ENCODE measurements at regions not wholly inside any gene's neighbourhood (a gene's known extent, or its start where the extent isn't known, plus 50 kb on each side); places are given as distances from the start of the nearest gene placed in this dataset.
"Not testable (repeated sequence)": the region's sequence is repeated elsewhere in the genome, so short reads cannot be mapped to it uniquely, and the experiment has no call there.

GRCh38 chr21:28126521-28127174, 866.0 kb downstream of the LTN1 start:
- DNase-seq (ENCODE audit: low read depth in 2 of 2) = no peak

DNA sequence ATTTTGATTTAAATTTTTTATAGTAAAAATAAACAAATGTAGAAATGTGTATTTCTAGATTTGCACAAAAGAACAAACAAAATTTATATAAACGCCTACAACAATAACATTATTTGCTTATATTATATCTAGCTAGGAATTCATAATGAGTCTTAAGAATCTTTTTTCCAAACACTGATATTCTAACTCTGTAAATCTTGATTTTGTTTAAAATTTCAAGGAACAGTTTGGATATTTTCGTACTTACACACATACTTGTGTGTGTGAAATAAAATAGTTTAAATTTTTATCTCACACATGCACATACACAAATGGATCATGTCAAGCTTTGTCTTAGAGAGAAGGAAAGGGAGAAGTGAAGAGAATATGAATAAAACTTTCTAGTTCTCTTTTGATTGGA, 868.1 kb downstream of the LTN1 start:
- no peak for DNase-seq (ENCODE audit: low read depth in 2 of 2)

GRCh38 chr21:28118570-28118969, 874.1 kb downstream of the LTN1 start:
- DNase-seq (ENCODE audit: low read depth in 2 of 2) = no peak

DNA sequence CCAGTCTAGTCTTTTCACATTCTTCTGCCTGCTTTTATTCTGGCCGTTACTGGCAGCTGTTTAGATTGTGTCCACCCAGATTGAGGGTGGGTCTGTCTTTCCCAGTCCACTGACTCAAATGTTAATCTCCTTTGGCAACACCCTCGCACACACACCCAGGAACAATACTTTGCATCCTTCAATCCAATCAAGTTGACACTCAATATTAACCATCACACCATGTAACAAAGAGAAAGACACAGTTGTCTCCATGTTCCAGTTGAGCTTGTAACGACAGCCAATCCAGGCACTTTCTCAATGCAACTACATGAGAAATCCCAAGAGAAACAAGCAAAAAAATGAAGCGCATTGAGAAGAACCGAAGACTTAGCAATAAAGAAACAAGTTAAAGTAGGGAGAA, 877.7 kb downstream of the LTN1 start:
- DNase-seq (ENCODE audit: low read depth in 2 of 2) = not testable (repeated sequence)

GRCh38 chr21:28113718-28114117, 879.0 kb downstream of the LTN1 start:
- no peak for DNase-seq (ENCODE audit: low read depth in 2 of 2)

DNA sequence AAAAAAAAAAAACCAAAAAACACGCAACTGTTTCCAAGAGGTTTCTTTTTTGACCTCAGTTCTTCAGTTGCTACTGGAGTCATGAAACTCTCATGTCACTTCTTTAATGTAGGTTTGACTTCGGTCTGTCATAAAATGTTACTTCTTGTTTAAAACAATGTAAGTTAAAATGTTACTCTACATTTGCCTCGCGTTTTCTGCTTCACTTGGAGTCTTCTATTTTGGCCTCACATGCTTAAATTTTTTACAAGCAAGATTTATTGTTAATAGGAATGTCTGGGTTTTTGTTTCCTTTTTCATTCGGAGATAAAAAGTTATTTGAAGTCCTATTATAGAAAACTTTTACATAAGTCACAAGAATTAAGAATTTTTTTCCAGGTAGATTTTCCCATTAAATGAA, 880.2 kb downstream of the LTN1 start:
- DNase-seq (ENCODE audit: low read depth in 2 of 2) = no peak

- no peak for DNase-seq (ENCODE audit: low read depth in 2 of 2)
These were observed 881.5 kb downstream of the LTN1 start for GRCh38 chr21:28111151-28111619.

DNA sequence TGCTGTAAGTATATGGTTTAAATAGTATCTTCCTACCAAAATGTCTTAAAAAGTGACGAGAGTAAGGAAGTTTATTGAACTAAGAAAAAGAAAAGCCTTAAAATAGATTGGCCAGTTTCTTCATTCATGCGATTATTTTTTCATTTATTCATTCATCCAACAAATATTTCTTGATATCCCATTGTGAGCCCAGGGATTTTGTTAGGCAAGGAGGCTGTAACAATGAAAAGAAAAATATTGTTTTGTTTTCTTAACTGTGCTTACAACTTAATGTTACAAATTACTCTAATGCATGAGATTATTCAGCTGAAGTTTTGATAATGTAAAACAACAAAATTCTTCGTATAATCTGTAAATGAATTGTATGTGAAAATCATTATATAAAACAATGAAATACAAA, 882.0 kb downstream of the LTN1 start:
- no peak for DNase-seq (ENCODE audit: low read depth in 2 of 2)

DNA sequence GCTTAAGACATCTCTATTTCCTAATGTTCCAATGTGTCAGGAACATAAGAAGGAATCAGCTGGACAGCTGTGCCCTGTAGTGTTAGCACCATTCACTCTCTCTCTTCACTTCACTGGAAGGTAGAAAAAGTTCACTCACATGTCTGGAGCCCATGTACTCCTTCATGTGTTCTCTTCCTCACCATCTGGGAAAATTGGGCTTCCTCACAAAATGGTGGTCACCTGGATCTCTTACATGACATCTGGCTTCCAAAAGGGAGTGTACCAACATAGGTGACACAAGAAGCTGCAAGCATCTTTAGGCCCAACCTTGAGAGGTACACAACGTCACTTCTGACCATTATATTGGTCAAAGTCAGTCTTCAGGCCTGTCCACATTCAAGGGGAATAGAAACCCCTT, 882.6 kb downstream of the LTN1 start:
- DNase-seq (ENCODE audit: low read depth in 2 of 2) = no peak

- DNase-seq (ENCODE audit: low read depth in 2 of 2) = no peak
These were observed 886.2 kb downstream of the LTN1 start for GRCh38 chr21:28106370-28106890.

- DNase-seq (ENCODE audit: low read depth in 2 of 2) = no peak
These were observed 888.3 kb downstream of the LTN1 start for GRCh38 chr21:28104346-28104745.

GRCh38 chr21:28100366-28100765, 892.3 kb downstream of the LTN1 start:
- DNase-seq (ENCODE audit: low read depth in 2 of 2) = no peak

DNA sequence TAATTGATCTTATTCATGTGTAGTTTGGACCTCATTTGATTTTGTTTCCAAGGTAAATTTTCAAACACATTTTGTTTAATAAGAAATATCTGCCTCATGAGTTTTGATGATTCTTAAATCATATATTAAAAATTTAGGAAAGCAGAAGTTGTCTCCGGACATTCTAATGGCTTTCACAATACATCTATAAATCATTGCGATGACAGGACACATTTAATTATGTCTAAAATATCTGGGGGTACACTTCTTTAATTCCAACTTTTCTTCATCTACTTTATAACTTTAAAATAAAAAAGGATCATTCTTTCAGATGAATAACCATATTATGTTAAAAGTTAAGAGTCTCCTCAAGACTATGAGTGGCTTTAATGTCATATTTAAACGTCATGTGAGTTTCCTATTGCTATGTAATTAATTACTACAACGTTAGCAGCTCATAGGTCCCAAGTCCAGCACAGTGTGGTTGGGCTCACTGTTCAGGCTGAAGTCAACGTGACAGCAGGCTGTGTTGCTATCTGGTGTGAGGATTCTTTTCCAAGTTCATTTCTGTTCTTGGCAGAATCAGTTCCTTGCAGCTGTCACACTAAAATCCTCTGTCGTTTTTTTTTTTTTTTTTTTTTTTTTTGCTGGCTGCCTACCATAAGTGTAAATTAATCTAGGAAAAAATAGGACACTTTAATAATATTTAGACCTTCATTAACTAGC, 893.5 kb downstream of the LTN1 start:
- DNase-seq (ENCODE audit: low read depth in 2 of 2) = no peak

GRCh38 chr21:28091466-28091865, 901.2 kb downstream of the LTN1 start:
- no peak for DNase-seq (ENCODE audit: low read depth in 2 of 2)

DNA sequence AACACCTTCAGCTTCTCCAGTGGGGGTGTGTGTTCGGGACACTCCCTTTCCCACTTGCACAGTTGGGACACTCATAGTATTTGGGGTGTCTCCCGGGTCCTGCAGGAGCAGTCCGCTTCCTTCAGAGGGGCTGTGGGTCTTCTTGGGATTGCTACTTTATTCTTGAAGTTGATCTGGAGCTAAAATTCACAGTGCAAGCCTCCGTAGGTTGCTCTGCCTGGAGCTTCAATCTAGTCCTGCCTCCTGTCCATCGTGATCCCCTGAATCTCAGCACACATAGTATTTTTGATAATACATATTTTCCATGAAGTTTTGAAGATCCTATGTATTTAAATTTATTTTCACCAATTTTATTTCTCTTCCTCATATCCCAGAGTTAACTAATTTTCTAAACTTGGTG, 902.1 kb downstream of the LTN1 start:
- DNase-seq (ENCODE audit: low read depth in 2 of 2) = no peak

- DNase-seq (ENCODE audit: low read depth in 2 of 2) = no peak
These were observed 902.9 kb downstream of the LTN1 start for GRCh38 chr21:28089599-28090441.

GRCh38 chr21:28086861-28087581, 905.7 kb downstream of the LTN1 start:
- DNase-seq (ENCODE audit: low read depth in 2 of 2) = no peak

DNA sequence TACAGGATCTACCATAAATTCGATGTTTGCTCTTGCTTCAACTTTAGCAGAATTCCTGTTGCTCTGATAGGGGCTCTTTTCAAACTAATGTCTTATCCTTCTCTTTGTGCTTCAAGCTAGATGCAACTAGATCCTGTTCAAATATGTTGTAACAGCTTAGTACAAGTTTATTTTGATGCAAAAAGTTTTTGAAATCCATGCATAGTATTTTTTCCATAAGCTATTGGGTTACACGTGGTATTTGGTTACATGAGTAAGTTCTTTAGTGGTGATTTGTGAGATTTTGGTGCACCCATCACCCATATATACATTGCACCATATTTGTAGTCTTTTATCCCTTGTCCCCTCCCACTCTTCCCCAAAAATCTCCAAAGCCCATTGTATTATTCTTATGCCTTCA, 907.7 kb downstream of the LTN1 start:
- DNase-seq (ENCODE audit: low read depth in 2 of 2) = no peak

- no peak for DNase-seq (ENCODE audit: low read depth in 2 of 2)
These were observed 909.3 kb downstream of the LTN1 start for GRCh38 chr21:28083350-28083749.

DNA sequence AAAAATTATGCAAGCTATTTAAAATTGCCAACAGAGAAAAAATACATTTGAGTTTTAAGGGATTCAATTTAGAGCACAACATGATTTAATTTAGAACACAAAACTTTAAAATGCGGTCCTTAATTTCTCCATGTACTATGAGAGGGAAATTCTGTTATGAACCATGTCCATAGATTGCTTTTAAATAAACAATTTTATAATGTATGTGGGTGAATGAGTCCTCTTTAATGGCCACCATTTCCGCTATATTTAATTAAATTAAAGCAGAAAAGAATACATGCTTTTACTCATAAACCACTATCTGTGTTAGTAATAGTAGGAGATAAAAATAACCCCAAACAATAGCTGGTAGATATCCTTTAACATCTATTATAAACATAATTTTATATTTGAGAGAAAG, 914.6 kb downstream of the LTN1 start:
- no peak for DNase-seq (ENCODE audit: low read depth in 2 of 2)

DNA sequence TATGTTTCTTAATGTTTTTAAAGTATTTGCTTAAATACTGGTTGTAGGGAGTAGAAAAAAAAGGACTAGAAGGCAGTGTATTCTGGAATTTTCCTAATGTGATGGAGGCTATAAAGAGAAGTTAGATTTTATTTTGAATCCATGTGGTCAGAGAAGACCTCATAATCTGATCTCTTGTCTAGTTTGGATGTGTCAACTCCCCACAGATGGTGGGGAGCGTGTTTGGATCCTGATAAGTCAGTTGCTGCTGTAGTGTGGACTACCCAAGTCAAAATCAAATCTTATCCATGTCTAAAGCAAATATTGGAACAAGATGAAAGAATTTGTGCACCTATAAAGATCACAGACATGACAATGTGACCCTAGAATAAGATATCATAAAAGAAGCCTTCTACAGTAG, 918.0 kb downstream of the LTN1 start:
- DNase-seq (ENCODE audit: low read depth in 2 of 2) = no peak

- DNase-seq (ENCODE audit: low read depth in 2 of 2) = no peak
These were observed 920.1 kb downstream of the LTN1 start for GRCh38 chr21:28072601-28073000.
